CD1c-positive myeloid dendritic cell (primary cell): ENCODE measurements at regions not wholly inside any gene's neighbourhood (a gene's known extent, or its start where the extent isn't known, plus 50 kb on each side); places are given as distances from the start of the nearest gene placed in this dataset.

Source experiments
- DNase-seq: peaks from one replicate; pipeline ENCODE4 v3.0.0-alpha.2; 2016; ENCODE audit errors: extremely low spot score

- no peak for DNase-seq
Measured at GRCh38 chr10:130461631-130462030, 325.4 kb downstream of the GLRX3 start.

- DNase-seq = no peak
Measured at GRCh38 chr10:130463104-130463875, 327.1 kb downstream of the GLRX3 start.

- no peak for DNase-seq
Measured at GRCh38 chr10:130463876-130464364, 327.7 kb downstream of the GLRX3 start.

- DNase-seq = no peak
Measured at GRCh38 chr10:130464426-130464825, 328.2 kb downstream of the GLRX3 start.

GRCh38 chr10:130466271-130466997 lies 330.2 kb downstream of the GLRX3 start:
- DNase-seq = no peak

- DNase-seq = no peak
Measured at GRCh38 chr10:130470286-130470685, 334.1 kb downstream of the GLRX3 start.

GRCh38 chr10:130470973-130471372 lies 334.8 kb downstream of the GLRX3 start:
- DNase-seq = no peak

- no peak for DNase-seq
Measured at GRCh38 chr10:130471486-130471885, 335.3 kb downstream of the GLRX3 start.

- no peak for DNase-seq
Measured at GRCh38 chr10:130472236-130472635, 336.0 kb downstream of the GLRX3 start.

GRCh38 chr10:130474591-130474990 lies 338.4 kb downstream of the GLRX3 start:
- no peak for DNase-seq

- no peak for DNase-seq
Measured at GRCh38 chr10:130477360-130477759, 341.2 kb downstream of the GLRX3 start.

GRCh38 chr10:130479146-130479545 lies 343.0 kb downstream of the GLRX3 start:
- DNase-seq = no peak

- DNase-seq = no peak
Measured at GRCh38 chr10:130479926-130480325, 343.7 kb downstream of the GLRX3 start.

GRCh38 chr10:130480491-130480890 lies 344.3 kb downstream of the GLRX3 start:
- no peak for DNase-seq

GRCh38 chr10:130481076-130481930 lies 345.1 kb downstream of the GLRX3 start:
- DNase-seq = no peak

- DNase-seq = no peak
Measured at GRCh38 chr10:130481936-130482335, 345.7 kb downstream of the GLRX3 start.

- no peak for DNase-seq
Measured at GRCh38 chr10:130483691-130484467, 347.7 kb downstream of the GLRX3 start.

GRCh38 chr10:130484468-130485180 lies 348.4 kb downstream of the GLRX3 start:
- no peak for DNase-seq

- DNase-seq = no peak
Measured at GRCh38 chr10:130485236-130485957, 349.2 kb downstream of the GLRX3 start.
